ENCODE measurements at regions not wholly inside any gene's neighbourhood (a gene's known extent, or its start where the extent isn't known, plus 50 kb on each side); places are given as distances from the start of the nearest gene placed in this dataset.
"Not testable (repeated sequence)": the region's sequence is repeated elsewhere in the genome, so short reads cannot be mapped to it uniquely, and the experiment has no call there.

GRCh38 chr1:228939001-228939691 is 203.9 kb downstream of the RHOU start:
- no peak for DNase-seq (ENCODE audit: low spot score)

GRCh38 chr1:228939881-228940392 is 204.7 kb downstream of the RHOU start:
- DNase-seq (ENCODE audit: low spot score): no peak

GRCh38 chr1:228940526-228940925 is 205.2 kb downstream of the RHOU start:
- DNase-seq (ENCODE audit: low spot score): no peak

- DNase-seq (ENCODE audit: low spot score): no peak
Measured at GRCh38 chr1:228940926-228941325, 205.6 kb downstream of the RHOU start.

GRCh38 chr1:228941666-228942065 is 206.4 kb downstream of the RHOU start:
- no peak for DNase-seq (ENCODE audit: low spot score)

GRCh38 chr1:228943436-228943835 is 208.2 kb downstream of the RHOU start:
- DNase-seq (ENCODE audit: low spot score): no peak

GRCh38 chr1:228944296-228944695 is 209.0 kb downstream of the RHOU start:
- no peak for DNase-seq (ENCODE audit: low spot score)

- no peak for DNase-seq (ENCODE audit: low spot score)
Measured at GRCh38 chr1:228944935-228945371, 209.7 kb downstream of the RHOU start.

GRCh38 chr1:228945885-228946284 is 210.6 kb downstream of the RHOU start:
- no peak for DNase-seq (ENCODE audit: low spot score)

- not testable (repeated sequence) for DNase-seq (ENCODE audit: low spot score)
Measured at GRCh38 chr1:228949617-228950016, 214.3 kb downstream of the RHOU start.

GRCh38 chr1:228953207-228953606 is 217.9 kb downstream of the RHOU start:
- no peak for DNase-seq (ENCODE audit: low spot score)

- DNase-seq (ENCODE audit: low spot score): not testable (repeated sequence)
Measured at GRCh38 chr1:228953808-228954207, 218.5 kb downstream of the RHOU start.

GRCh38 chr1:228955691-228956090 is 220.4 kb downstream of the RHOU start:
- DNase-seq (ENCODE audit: low spot score): no peak

GRCh38 chr1:228956864-228957263 is 221.6 kb downstream of the RHOU start:
- DNase-seq (ENCODE audit: low spot score): no peak

- DNase-seq (ENCODE audit: low spot score): no peak
Measured at GRCh38 chr1:228957535-228957934, 222.3 kb downstream of the RHOU start.

- no peak for DNase-seq (ENCODE audit: low spot score)
Measured at GRCh38 chr1:228958121-228958520, 222.8 kb downstream of the RHOU start.

GRCh38 chr1:228958741-228959140 is 223.5 kb downstream of the RHOU start:
- DNase-seq (ENCODE audit: low spot score): no peak

- no peak for DNase-seq (ENCODE audit: low spot score)
Measured at GRCh38 chr1:228960705-228961104, 225.4 kb downstream of the RHOU start.

GRCh38 chr1:228961511-228961910 is 226.2 kb downstream of the RHOU start:
- no peak for DNase-seq (ENCODE audit: low spot score)

GRCh38 chr1:228963795-228964177 is 228.5 kb downstream of the RHOU start:
- no peak for DNase-seq (ENCODE audit: low spot score)

GRCh38 chr1:228964178-228965089 is 229.2 kb downstream of the RHOU start:
- DNase-seq (ENCODE audit: low spot score): no peak

- no peak for DNase-seq (ENCODE audit: low spot score)
Measured at GRCh38 chr1:228968891-228969606, 233.8 kb downstream of the RHOU start.
